ENCODE measurements at regions not wholly inside any gene's neighbourhood (a gene's known extent, or its start where the extent isn't known, plus 50 kb on each side); places are given as distances from the start of the nearest gene placed in this dataset.

DNA sequence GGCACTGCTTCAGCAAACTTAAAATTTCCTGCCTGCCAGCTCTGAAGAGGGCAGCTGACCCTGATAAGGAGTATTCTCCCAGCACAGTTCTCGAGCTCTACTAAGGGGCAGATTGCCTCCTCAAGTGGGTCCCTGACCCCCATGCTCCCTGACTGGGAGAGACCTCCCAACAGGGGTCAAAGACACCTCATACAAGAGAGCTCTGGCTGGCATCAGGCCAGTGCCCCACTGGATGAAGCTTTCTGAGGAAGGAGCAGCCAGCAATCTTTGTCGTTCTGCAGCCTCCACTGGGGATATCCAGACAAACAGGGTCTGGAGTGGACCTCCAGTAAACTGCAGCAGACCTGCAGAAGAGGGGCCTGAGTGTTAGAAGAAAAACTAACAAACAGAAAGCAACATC lies 1118.3 kb upstream of the ADGRL3 start:
- TF ChIP-seq, protein P1, sequence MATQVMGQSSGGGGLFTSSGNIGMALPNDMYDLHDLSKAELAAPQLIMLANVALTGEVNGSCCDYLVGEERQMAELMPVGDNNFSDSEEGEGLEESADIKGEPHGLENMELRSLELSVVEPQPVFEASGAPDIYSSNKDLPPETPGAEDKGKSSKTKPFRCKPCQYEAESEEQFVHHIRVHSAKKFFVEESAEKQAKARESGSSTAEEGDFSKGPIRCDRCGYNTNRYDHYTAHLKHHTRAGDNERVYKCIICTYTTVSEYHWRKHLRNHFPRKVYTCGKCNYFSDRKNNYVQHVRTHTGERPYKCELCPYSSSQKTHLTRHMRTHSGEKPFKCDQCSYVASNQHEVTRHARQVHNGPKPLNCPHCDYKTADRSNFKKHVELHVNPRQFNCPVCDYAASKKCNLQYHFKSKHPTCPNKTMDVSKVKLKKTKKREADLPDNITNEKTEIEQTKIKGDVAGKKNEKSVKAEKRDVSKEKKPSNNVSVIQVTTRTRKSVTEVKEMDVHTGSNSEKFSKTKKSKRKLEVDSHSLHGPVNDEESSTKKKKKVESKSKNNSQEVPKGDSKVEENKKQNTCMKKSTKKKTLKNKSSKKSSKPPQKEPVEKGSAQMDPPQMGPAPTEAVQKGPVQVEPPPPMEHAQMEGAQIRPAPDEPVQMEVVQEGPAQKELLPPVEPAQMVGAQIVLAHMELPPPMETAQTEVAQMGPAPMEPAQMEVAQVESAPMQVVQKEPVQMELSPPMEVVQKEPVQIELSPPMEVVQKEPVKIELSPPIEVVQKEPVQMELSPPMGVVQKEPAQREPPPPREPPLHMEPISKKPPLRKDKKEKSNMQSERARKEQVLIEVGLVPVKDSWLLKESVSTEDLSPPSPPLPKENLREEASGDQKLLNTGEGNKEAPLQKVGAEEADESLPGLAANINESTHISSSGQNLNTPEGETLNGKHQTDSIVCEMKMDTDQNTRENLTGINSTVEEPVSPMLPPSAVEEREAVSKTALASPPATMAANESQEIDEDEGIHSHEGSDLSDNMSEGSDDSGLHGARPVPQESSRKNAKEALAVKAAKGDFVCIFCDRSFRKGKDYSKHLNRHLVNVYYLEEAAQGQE (IDR thresholded peaks at IDR 0.05; ENCODE audit: insufficient read depth in 1 of 2, low read depth in 2 of 2, low read length in 2 of 2), result no peak
- no peak for TF ChIP-seq POLR2AphosphoS5 (IDR thresholded peaks at IDR 0.05; ENCODE audit: low read depth, low read length)
- TF ChIP-seq TAF1 (IDR thresholded peaks at IDR 0.05; ENCODE audit: borderline replicate concordance, insufficient read depth, low read length), result no peak

Measured in PFSK-1 (cell line).